GM12892 (cell line): ENCODE measurements at regions not wholly inside any gene's neighbourhood (a gene's known extent, or its start where the extent isn't known, plus 50 kb on each side); places are given as distances from the start of the nearest gene placed in this dataset.

Experiments
- POLR2A ChIP-seq: IDR thresholded peaks from 2 replicates; pipeline ENCODE4 v1.6.1; 2011; ENCODE audit warnings: low read depth, low read length, control low read depth
- POLR2AphosphoS5 ChIP-seq: IDR thresholded peaks from 2 replicates; pipeline ENCODE4 v1.6.1; 2011; ENCODE audit warnings: low read depth, low read length, control low read depth

DNA sequence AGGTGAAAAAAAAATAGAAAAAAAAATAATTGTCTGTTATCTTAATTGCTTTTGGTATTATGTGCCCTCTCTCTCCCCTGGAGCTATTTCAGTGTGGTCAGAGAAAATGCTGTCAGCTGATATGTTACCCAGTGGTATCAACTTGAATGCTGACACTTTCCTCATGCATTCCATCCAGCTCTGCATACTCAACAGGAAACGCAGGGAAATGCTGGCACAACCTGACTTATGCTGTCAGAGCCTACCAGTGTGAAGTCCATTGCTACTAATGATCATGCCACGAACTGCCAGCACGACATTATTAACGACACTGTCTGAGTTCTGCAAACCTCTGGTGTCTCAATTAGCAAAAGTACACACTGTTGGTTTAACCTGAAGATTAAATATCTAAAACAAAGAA lies 182.8 kb downstream of the ZWINT start:
- TF ChIP-seq POLR2A (no peak), POLR2AphosphoS5 (no peak)
